ENCODE measurements at regions not wholly inside any gene's neighbourhood (a gene's known extent, or its start where the extent isn't known, plus 50 kb on each side); places are given as distances from the start of the nearest gene placed in this dataset.

DNA sequence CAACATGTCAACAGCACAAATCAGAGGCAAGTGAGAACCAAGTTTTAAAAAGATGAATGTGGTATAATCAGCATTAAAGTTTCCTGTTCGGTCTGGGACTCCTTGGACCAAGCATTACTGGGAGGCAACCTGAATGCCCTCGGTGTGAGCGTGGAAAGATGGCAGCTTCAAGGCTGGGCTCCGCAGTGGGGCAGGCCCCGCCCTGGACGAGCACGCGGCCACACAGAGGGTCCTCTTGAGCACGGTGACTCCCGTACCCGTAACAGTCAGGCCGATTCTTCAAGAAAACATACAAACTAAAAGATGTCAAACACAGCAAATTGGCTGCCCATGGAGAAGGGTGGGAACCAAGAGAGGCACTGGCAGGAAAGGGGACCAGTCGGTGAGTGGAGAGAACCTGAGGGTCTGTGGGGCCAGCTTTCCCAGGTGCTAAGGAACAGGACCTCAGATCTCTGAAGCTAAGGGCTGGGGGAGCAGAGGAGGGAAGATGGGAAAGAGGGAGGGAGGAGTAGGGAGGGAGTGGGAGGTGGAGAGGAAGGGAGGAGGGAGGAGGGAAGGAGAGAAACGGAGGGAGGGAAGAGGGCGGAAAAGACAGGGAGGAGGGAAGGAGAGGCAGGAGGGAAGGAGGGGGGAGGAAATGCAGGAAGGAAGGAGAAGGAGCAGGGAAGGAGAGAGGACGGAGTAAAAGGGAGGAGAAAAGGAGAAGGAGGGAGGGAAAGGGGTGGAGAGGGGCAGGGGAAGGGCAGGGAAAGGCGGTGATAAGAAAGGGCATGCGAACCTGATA lies 71.2 kb upstream of the FAM20C start:
- no peaks in the 10 kb centered on the region for H3K9me3 ChIP-seq (ENCODE audit: low read length)
- no peak overlapping the region for H3K27ac ChIP-seq (ENCODE audit: low read length)
- H3K4me3 ChIP-seq (ENCODE audit: low read length): no peak overlapping the region
- H4K20me1 ChIP-seq (ENCODE audit: insufficient read depth): no peaks in the 10 kb centered on the region
- H2AFZ ChIP-seq (ENCODE audit: low read depth, low read length): no peak overlapping the region
- no peaks in the 10 kb centered on the region for H3K27me3 ChIP-seq (ENCODE audit: insufficient read depth, low read depth, low read length)
- no peaks in the 10 kb centered on the region for H3K36me3 ChIP-seq (ENCODE audit: insufficient read depth, low read length)
- no peaks in the 10 kb centered on the region for H3K9me2 ChIP-seq (ENCODE audit: insufficient read depth, low read length)
- H3K79me2 ChIP-seq (replicated peaks; ENCODE audit: insufficient read depth, low read length): no peaks in the 10 kb centered on the region
- TF ChIP-seq SMC3 (conservative IDR thresholded peaks at IDR 0.05; ENCODE audit: poor library complexity): no peak
- no peaks in the 10 kb centered on the region for H3F3A ChIP-seq (ENCODE audit: insufficient read depth, low read length, poor library complexity, severe bottlenecking)
- H3K9ac ChIP-seq (ENCODE audit: low read length): no peak overlapping the region
- no peak overlapping the region for H3K4me2 ChIP-seq (ENCODE audit: low read length)

DNA sequence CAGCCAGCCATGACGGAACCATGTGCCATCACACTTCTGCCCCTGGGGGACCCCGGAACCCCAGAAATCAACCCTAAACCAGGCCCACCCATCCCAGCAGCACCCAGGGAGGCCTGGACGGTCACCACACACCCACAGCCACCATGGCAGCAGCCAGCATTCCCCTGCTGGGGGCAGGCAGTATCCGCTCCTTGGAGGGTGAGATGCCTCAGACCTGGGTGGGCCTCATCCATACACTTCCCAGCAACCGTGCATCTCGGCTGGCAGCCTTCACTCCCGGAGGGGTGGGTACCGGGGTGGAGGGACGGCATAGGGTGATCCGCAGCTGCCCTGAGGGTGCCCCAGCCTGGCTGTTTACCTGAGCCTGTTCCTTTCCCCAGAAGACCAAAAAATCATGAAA lies 69.1 kb upstream of the FAM20C start:
- Histone ChIP-seq H3K79me2 (replicated peaks; ENCODE audit: insufficient read depth, low read length) (no peaks in the 10 kb centered on the region), H3K9ac (ENCODE audit: low read length) (no peak overlapping the region), H3K27me3 (ENCODE audit: insufficient read depth, low read depth, low read length) (no peaks in the 10 kb centered on the region), H3K9me2 (ENCODE audit: insufficient read depth, low read length) (no peaks in the 10 kb centered on the region), H3K4me2 (ENCODE audit: low read length) (no peak overlapping the region), H4K20me1 (ENCODE audit: insufficient read depth) (no peaks in the 10 kb centered on the region), H3K36me3 (ENCODE audit: insufficient read depth, low read length) (no peaks in the 10 kb centered on the region), H3F3A (ENCODE audit: insufficient read depth, low read length, poor library complexity, severe bottlenecking) (no peaks in the 10 kb centered on the region), H2AFZ (ENCODE audit: low read depth, low read length) (no peak overlapping the region), H3K4me3 (ENCODE audit: low read length) (no peak overlapping the region), H3K9me3 (ENCODE audit: low read length) (no peaks in the 10 kb centered on the region), H3K27ac (ENCODE audit: low read length) (no peak overlapping the region)
- TF ChIP-seq EZH2 (IDR thresholded peaks at IDR 0.05; ENCODE audit: borderline replicate concordance, insufficient read depth, low read length, poor library complexity, severe bottlenecking) (no peak), CTCF (IDR thresholded peaks at IDR 0.05; ENCODE audit: poor library complexity, severe bottlenecking) (no peak), SMC3 (conservative IDR thresholded peaks at IDR 0.05; ENCODE audit: poor library complexity) (no peak), POLR2AphosphoS5 (IDR thresholded peaks at IDR 0.05) (no peak), RAD21 (conservative IDR thresholded peaks at IDR 0.05) (no peak), EP300 (conservative IDR thresholded peaks at IDR 0.05; ENCODE audit: poor library complexity, severe bottlenecking) (no peak), REST (IDR thresholded peaks at IDR 0.05; ENCODE audit: borderline replicate concordance) (no peak), MXI1 (conservative IDR thresholded peaks at IDR 0.05; ENCODE audit: poor library complexity, severe bottlenecking) (no peak), TAF1 (IDR thresholded peaks at IDR 0.05; ENCODE audit: low read depth) (no peak)

All from neural cell (in vitro differentiated cells).